Fibroblast of lung (primary cell): ENCODE measurements at regions not wholly inside any gene's neighbourhood (a gene's known extent, or its start where the extent isn't known, plus 50 kb on each side); places are given as distances from the start of the nearest gene placed in this dataset.

ENCODE experiments used
- CTCF ChIP-seq, 2 donors: IDR thresholded peaks in 1 of 2; conservative IDR thresholded peaks in 1 of 2; 1 replicate in 1 of 2; 2 replicates in 1 of 2; pipeline ENCODE4 v1.5.1; 2011 to 2012; ENCODE audit warnings: low read length in 2 of 2, control low read depth in 1 of 2, inconsistent platforms in 1 of 2, low read depth in 1 of 2, mild to moderate bottlenecking in 1 of 2
- EZH2 ChIP-seq: IDR thresholded peaks from 2 replicates; pipeline ENCODE4 v1.5.1; 2012; ENCODE audit warnings: low read length, control low read depth, mild to moderate bottlenecking; ENCODE audit errors: missing control alignments

GRCh38 chr6:54574671-54575070 lies 266.4 kb downstream of the TINAG start:
- no peak for TF ChIP-seq CTCF (conservative IDR thresholded peaks at IDR 0.05 in 1 of 2, IDR thresholded peaks at IDR 0.05 in 1 of 2; ENCODE audit: low read depth in 1 of 2, low read length in 2 of 2)
- TF ChIP-seq EZH2 = no peak
